ENCODE measurements at regions not wholly inside any gene's neighbourhood (a gene's known extent, or its start where the extent isn't known, plus 50 kb on each side); places are given as distances from the start of the nearest gene placed in this dataset.
A peak's percentile ranks its signal among the peaks of the same experiment; 100 is the strongest.
"Not testable (repeated sequence)": the region's sequence is repeated elsewhere in the genome, so short reads cannot be mapped to it uniquely, and the experiment has no call there.

GRCh38 chr9:10818206-10818605 is 205.4 kb upstream of the PTPRD start:
- intact Hi-C loops (cut with DNase I) = no loop called here
- DNase-seq = no peak

- intact Hi-C loops (cut with DNase I) = no loop called here
- DNase-seq = peak in 2 of 10 donors; percentile 58 to 79
Observed at GRCh38 chr9:10835791-10836463, 223.1 kb upstream of the PTPRD start.

- intact Hi-C loops (cut with DNase I) = no loop called here
- no peak for DNase-seq
Observed at GRCh38 chr9:10843151-10843550, 230.3 kb upstream of the PTPRD start.

- no peak for DNase-seq
- intact Hi-C loops (cut with DNase I) = no loop called here
Observed at GRCh38 chr9:10855847-10856246, 243.0 kb upstream of the PTPRD start.

GRCh38 chr9:10858817-10859216 is 246.0 kb upstream of the PTPRD start:
- intact Hi-C loops (cut with DNase I) = no loop called here
- no peak for DNase-seq

GRCh38 chr9:10863476-10863875 is 250.7 kb upstream of the PTPRD start:
- DNase-seq = no peak
- intact Hi-C loops (cut with DNase I) = no loop called here

- intact Hi-C loops (cut with DNase I) = no loop called here
- no peak for DNase-seq
Observed at GRCh38 chr9:10867194-10867593, 254.4 kb upstream of the PTPRD start.

GRCh38 chr9:10869687-10870086 is 256.9 kb upstream of the PTPRD start:
- intact Hi-C loops (cut with DNase I) = no loop called here
- DNase-seq = no peak

GRCh38 chr9:10873999-10874398 is 261.2 kb upstream of the PTPRD start:
- no peak for DNase-seq
- intact Hi-C loops (cut with DNase I) = no loop called here

GRCh38 chr9:10875752-10876151 is 262.9 kb upstream of the PTPRD start:
- intact Hi-C loops (cut with DNase I) = no loop called here
- no peak for DNase-seq

GRCh38 chr9:10876333-10876732 is 263.5 kb upstream of the PTPRD start:
- intact Hi-C loops (cut with DNase I) = no loop called here
- no peak for DNase-seq

GRCh38 chr9:10890266-10890665 is 277.5 kb upstream of the PTPRD start:
- intact Hi-C loops (cut with DNase I); DNase-seq: not testable (repeated sequence)

GRCh38 chr9:10899509-10899908 is 286.7 kb upstream of the PTPRD start:
- DNase-seq = no peak
- intact Hi-C loops (cut with DNase I) = no loop called here

- intact Hi-C loops (cut with DNase I) = no loop called here
- no peak for DNase-seq
Observed at GRCh38 chr9:10903969-10904368, 291.2 kb upstream of the PTPRD start.

- intact Hi-C loops (cut with DNase I) = no loop called here
- peak in 2 of 10 donors; percentile 57 to 63 for DNase-seq
Observed at GRCh38 chr9:10910779-10911178, 298.0 kb upstream of the PTPRD start.

- intact Hi-C loops (cut with DNase I) = no loop called here
Observed at GRCh38 chr9:10911373-10911772, 298.6 kb upstream of the PTPRD start.

GRCh38 chr9:10917001-10917400 is 304.2 kb upstream of the PTPRD start:
- intact Hi-C loops (cut with DNase I) = no loop called here
- no peak for DNase-seq

More at GRCh38 chr9:10911373-10911772, 298.6 kb upstream of the PTPRD start:
- no peak for DNase-seq

- intact Hi-C loops (cut with DNase I) = no loop called here
- DNase-seq = no peak
Observed at GRCh38 chr9:10921671-10922070, 308.9 kb upstream of the PTPRD start.

- DNase-seq = no peak
- intact Hi-C loops (cut with DNase I) = no loop called here
Observed at GRCh38 chr9:10925896-10926295, 313.1 kb upstream of the PTPRD start.

GRCh38 chr9:10928372-10928771 is 315.6 kb upstream of the PTPRD start:
- no peak for DNase-seq
- intact Hi-C loops (cut with DNase I) = no loop called here

GRCh38 chr9:10930081-10930480 is 317.3 kb upstream of the PTPRD start:
- no peak for DNase-seq
- intact Hi-C loops (cut with DNase I) = no loop called here

GRCh38 chr9:10946676-10947410 is 334.0 kb upstream of the PTPRD start:
- intact Hi-C loops (cut with DNase I) = no loop called here
- peak in 3 of 10 donors; percentile 43 to 64 (median 53) for DNase-seq
